ENCODE measurements at regions not wholly inside any gene's neighbourhood (a gene's known extent, or its start where the extent isn't known, plus 50 kb on each side); places are given as distances from the start of the nearest gene placed in this dataset.

DNA sequence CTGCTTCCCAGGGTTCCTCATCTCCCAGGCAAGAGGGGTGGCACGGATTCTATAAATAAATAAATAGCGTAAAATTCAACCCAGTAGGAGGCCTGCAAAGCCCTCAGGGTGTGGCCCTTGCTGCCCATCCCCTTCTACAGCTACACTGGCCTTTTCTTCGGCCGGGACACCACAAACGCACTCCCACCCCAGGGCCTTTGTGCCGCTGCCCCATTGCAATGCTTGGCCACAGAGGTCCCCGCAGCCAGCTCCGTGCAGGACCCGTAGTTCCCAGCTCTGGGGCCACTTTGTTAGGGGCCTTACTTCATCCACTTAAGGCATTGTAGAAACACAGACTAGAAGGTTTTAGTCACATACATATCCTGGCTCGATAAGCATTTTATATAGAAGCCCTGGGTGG, 151.2 kb downstream of the ERMARD start (continued):
- TF ChIP-seq ZNF462 (CRISPR knock-in tag; IDR thresholded peaks at IDR 0.05): no peak
- TF ChIP-seq, protein P1, sequence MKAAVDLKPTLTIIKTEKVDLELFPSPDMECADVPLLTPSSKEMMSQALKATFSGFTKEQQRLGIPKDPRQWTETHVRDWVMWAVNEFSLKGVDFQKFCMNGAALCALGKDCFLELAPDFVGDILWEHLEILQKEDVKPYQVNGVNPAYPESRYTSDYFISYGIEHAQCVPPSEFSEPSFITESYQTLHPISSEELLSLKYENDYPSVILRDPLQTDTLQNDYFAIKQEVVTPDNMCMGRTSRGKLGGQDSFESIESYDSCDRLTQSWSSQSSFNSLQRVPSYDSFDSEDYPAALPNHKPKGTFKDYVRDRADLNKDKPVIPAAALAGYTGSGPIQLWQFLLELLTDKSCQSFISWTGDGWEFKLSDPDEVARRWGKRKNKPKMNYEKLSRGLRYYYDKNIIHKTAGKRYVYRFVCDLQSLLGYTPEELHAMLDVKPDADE (IDR thresholded peaks at IDR 0.05): no peak
- TF ChIP-seq STAT1 (IDR thresholded peaks at IDR 0.05; ENCODE audit: unreplicated experiment): no peak
- TF ChIP-seq ZNF331 (CRISPR knock-in tag; IDR thresholded peaks at IDR 0.05; ENCODE audit: low read depth): no peak
- TF ChIP-seq, protein P2, sequence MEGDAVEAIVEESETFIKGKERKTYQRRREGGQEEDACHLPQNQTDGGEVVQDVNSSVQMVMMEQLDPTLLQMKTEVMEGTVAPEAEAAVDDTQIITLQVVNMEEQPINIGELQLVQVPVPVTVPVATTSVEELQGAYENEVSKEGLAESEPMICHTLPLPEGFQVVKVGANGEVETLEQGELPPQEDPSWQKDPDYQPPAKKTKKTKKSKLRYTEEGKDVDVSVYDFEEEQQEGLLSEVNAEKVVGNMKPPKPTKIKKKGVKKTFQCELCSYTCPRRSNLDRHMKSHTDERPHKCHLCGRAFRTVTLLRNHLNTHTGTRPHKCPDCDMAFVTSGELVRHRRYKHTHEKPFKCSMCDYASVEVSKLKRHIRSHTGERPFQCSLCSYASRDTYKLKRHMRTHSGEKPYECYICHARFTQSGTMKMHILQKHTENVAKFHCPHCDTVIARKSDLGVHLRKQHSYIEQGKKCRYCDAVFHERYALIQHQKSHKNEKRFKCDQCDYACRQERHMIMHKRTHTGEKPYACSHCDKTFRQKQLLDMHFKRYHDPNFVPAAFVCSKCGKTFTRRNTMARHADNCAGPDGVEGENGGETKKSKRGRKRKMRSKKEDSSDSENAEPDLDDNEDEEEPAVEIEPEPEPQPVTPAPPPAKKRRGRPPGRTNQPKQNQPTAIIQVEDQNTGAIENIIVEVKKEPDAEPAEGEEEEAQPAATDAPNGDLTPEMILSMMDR (conservative IDR thresholded peaks at IDR 0.05; ENCODE audit: low read depth in 2 of 2): no peak
- TF ChIP-seq EZH2 (IDR thresholded peaks at IDR 0.05; ENCODE audit: low read depth, unreplicated experiment): no peak
- TF ChIP-seq POLR2AphosphoS5 (IDR thresholded peaks at IDR 0.05; ENCODE audit: low read depth): no peak

GRCh38 chr6:169902070-169902469, 150.6 kb downstream of the ERMARD start:
- Histone ChIP-seq H3K79me2 (replicated peaks; ENCODE audit: insufficient read depth) (no peaks in the 10 kb centered on the region), H3K9me2 (ENCODE audit: insufficient read depth) (no peaks in the 10 kb centered on the region), H3K27ac (ENCODE audit: low read depth) (no peak overlapping the region), H3K36me3 (ENCODE audit: insufficient read depth) (no peaks in the 10 kb centered on the region), H3K4me1 (ENCODE audit: insufficient read depth) (no peaks in the 10 kb centered on the region), H2AFZ (no peak overlapping the region), H3K27me3 (ENCODE audit: insufficient read depth) (no peaks in the 10 kb centered on the region), H3K4me2 (no peak overlapping the region), H3F3A (replicated peaks; ENCODE audit: low read depth) (no peaks in the 10 kb centered on the region), H3K4me3 (no peak overlapping the region), H4K20me1 (replicated peaks; ENCODE audit: insufficient read depth) (no peaks in the 10 kb centered on the region)
- no peaks in the 10 kb centered on the region; the same call in 2 of the 3 replicates for H3K36me3 Mint-ChIP-seq (ENCODE audit: low read depth)
- H3K27me3 Mint-ChIP-seq (ENCODE audit: insufficient read depth, low read depth, poor library complexity): peaks cover 3% of the 10 kb centered on the region
- DNase-seq (ENCODE audit: low spot score) (no peak), ATAC-seq (no peak)
- TF ChIP-seq, protein P1 (IDR thresholded peaks at IDR 0.05): no peak
- no peak for TF ChIP-seq STAT1 (IDR thresholded peaks at IDR 0.05; ENCODE audit: unreplicated experiment)
- TF ChIP-seq ZNF331 (CRISPR knock-in tag; IDR thresholded peaks at IDR 0.05; ENCODE audit: low read depth): no peak
- TF ChIP-seq JUNB (IDR thresholded peaks at IDR 0.05; ENCODE audit: unreplicated experiment): no peak
- TF ChIP-seq POLR2AphosphoS5 (IDR thresholded peaks at IDR 0.05; ENCODE audit: low read depth): no peak
- TF ChIP-seq EZH2phosphoT487 (IDR thresholded peaks at IDR 0.05; ENCODE audit: unreplicated experiment): no peak
- TF ChIP-seq REST (IDR thresholded peaks at IDR 0.05; ENCODE audit: unreplicated experiment): no peak
- TF ChIP-seq CREB1 (CRISPR knock-in tag; IDR thresholded peaks at IDR 0.05; ENCODE audit: low read depth): no peak
- H3K4me3 Mint-ChIP-seq: no peak overlapping the region
- H3K4me1 Mint-ChIP-seq: peaks cover 4% of the 10 kb centered on the region; the same call in 1 of the 3 replicates
- H3K9me3 Mint-ChIP-seq: peaks cover 20% of the 10 kb centered on the region
- H3K27ac Mint-ChIP-seq: no peak overlapping the region

Data from GM23338 (cell line).